NCI-H1092 treated with DMSO at 0.1 percent for 48 hours (cell line): ENCODE measurements at regions not wholly inside any gene's neighbourhood (a gene's known extent, or its start where the extent isn't known, plus 50 kb on each side); places are given as distances from the start of the nearest gene placed in this dataset.

Experiments
- DNase-seq: peaks from one replicate; lab custom pipeline; 2025; lab: John Stamatoyannopoulos, UW

DNA sequence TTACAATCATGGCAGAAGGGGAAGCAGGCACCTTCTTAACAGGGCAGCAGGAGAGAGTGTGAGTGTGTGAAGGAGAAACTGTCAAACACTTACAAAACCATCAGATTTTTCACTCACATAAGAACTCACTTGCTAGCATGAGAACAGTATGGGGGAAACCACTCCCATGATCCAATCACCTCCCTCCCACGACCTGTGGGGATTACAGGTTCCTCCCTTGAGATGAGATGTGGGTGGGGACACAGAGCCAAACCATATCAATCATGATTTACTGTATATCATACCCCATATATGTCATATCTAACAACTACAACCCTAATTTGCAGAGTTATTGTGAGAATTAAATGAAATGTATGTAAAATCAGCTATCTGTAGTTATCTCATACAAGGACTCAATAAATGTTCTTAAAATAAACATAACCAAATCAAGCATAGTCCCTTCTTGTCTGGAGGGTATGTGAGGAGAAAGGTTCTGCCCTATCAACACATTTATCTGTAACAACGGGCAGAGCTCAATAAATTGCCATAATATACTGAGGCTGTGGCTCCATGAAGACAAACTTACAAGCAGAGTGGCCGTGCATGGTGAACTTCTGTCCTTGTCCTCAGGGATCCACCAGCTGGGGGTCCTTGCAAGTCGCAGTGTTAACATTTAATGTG, 504.7 kb downstream of the SOX2 start:
- no peak for DNase-seq

DNA sequence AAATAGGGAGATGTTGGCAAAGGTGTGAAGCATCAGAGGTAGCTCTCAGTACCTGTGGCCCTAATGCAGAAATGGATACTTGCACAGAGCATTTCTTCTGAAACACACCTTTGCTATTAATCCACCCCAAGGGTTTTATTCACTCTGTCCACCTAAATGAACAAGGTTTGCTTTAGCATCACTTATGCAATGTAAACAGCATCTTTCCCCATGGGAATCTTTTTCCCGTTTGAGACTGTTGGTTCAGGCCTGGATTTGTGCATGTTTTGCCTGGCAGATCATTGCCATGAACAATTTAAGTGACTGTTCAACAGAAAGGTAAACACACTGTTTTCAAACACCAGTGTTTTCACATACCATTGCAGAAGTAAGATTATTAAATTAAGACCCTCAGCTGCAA, 508.3 kb downstream of the SOX2 start:
- no peak for DNase-seq

DNA sequence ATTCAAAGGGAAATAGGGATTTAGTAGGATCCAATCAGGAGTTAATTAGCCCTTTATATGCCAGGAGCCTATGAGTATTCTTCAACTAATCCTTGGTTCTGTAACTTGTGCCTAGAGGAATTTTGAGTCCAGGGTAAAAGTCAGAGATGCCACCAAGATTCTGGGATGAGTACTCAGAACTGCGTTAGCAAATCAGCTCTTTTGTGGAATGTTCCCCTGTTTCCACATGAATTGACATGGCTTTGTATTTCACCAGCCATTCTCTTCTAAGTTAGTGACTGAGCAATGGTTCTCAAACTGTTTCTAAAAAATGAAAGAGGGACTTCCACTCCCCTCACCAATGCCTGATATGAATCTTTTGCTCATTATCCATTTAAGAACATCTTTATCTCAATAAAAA, 508.7 kb downstream of the SOX2 start:
- DNase-seq, result no peak

DNA sequence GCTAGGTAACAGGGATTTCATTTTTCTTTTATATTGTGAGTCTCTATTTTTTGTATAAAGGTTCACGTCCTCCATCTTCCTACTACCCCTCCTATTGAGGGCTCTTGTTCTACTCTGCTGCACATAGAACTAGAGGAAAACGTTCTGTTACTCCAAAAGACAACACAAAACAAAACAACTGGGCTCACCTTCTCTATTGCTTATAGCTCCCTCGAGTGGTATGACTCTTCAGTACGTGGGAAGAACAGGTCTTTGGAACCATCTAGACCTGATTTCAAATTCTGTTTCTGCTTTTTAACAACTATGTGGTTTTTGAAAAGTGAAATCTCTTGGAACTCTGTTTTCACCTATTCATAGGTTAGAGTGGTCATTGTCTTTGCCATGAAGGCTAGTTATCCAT, 515.3 kb downstream of the SOX2 start:
- no peak for DNase-seq

DNA sequence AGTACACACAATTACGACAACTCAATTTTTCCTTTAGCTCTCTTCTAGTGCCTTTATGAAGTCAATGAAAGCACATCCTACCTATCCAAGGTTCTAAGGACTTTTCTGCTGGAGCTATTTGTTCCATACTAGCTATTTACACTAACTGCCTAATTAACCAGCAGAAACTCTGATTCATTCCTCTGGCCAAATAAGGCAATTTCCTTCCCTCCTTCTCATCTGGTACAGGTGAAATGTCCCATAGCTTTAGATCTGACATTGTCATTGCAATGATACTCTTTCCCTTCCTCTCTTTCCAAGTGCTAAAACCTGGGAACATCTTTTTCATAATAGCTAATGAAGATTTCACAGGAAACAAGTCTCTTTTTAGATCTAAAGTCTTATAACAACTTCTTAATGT, 521.7 kb downstream of the SOX2 start:
- DNase-seq, result no peak

DNA sequence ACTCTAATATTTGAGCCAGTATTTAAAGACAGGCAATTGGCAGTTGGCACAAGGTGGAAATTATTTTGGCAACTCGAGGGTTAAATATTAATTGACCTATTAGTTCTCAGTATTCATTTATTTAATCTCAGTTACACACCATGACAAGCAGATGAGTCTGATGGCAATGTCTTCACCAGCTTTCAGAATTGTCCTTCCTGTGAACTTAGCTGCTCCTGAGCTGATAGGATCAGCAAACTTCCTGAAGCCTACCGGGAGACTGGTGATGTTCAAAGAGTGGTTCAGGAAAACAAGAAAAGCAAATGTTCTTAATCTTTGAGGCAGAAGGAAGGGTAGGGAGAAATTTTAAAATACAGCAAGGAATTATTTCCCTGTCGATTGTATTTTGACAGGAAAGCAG, 522.2 kb downstream of the SOX2 start:
- DNase-seq, result no peak

DNA sequence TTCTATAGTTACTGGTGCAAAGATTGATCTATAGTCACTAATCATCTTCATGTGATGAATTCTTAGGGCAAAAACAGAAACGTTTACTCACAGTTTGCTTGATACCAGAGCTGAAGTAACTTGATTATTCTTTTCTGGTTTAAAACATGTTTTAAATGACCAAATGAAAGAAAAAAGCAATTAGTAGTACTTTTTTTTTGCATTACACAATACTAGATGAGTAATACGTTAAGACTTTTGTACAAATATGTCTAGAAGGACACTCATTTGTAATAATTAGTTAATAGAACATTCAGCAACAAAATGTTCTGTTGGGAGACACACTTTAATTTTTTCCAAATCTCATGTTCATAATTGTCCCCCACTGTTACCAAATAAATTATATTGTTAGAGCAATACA, 523.2 kb downstream of the SOX2 start:
- DNase-seq, result no peak

DNA sequence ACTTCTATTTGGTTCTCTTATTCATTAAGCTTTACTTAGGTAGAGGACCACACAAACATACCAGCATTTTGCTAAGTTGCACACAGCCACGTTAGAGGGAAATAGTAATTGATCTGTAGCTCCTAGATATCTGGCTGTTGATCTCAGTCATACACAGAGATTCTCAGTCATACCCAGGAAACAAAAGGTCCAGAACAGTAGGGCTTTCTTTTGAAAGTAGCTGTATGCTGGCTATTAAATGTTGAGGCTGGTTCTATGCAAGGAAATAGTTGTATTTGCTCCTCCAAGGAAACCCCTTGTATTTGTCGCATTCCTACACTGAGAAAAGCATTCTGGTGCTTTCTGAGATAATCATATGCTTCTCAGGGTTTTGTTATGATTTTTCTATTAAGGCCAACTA, 523.8 kb downstream of the SOX2 start:
- DNase-seq, result no peak

DNA sequence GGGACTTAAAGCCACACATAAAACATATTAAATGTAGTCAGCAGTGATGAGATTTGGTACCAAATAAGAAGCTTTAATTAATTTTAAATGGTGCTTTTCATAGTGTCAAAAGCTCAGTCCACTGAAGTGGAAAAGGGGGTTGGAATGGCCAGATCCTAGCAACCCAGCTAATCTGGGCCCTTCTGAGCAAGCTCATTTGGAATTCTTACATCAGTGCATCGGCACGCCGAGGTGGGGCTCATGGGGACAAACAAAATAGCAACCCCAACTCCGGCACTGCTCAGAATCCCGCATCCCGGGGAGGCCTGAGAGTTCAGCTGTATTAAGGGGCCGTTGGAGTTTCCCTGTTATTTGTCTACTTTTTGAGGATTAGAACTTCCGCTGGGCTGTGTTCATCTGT, 526.4 kb downstream of the SOX2 start:
- no peak for DNase-seq

DNA sequence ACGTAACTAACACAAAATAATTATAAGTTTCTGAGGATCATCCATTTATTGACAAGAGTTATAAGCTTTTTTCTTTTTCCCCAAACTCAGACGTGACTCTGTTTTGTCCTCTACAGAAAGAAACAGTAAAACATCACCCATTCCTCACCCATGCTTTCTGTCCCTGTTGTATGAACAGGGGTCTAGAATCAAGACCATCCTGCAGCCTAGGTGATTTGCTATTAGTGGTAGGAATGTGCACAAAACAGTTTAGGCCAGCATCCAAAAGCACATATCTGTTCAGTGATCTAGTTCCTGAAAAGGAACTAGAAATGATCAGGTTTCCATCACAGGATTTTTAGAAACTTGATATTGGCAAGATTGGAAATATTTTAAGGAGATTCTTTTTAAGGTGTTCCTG, 527.6 kb downstream of the SOX2 start:
- no peak for DNase-seq

DNA sequence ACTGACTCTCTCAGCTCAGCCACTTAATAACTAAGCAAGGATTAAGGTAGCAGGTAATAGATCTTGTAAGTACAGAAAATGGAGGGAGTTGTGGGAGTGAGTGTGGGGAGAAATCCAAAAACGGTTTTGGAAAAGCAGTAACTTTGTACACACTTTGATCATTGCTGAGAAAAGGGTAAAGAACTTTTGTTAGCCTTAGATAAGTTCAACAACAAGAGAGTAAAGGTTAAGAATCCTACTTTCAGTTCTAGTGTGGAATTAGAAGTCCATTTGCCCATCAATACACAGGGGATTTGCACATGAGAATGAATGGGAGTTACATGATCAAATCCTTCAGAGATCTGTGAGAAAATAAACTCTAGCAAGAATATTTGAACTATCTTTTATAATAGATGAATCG, 528.7 kb downstream of the SOX2 start:
- no peak for DNase-seq

DNA sequence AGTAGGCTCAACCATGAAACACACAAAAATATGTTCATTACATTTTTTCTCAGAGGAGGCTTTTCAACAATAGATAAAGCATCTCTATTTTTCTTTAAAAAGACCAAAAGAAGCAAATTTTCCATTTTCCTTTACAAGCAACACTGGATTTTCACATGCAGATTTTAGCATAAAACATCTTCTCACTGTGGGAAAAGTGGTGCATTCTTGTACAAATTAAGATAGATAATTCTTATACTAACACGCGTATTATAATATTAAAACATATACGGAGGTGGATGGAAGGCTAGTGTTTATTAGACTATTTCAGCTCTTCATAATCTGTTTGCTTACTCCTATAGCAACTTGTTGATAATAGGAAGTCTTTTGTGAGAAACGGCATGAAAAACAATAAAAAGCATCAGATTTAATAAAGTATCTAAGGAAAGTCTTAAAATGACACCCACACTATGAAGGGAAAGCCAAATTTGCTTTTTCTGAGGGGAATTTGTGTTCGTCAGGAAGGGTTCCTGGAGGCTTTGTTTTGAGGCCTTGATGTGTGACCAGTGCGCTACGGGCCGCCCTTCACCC, 529.6 kb downstream of the SOX2 start:
- DNase-seq, result no peak

DNA sequence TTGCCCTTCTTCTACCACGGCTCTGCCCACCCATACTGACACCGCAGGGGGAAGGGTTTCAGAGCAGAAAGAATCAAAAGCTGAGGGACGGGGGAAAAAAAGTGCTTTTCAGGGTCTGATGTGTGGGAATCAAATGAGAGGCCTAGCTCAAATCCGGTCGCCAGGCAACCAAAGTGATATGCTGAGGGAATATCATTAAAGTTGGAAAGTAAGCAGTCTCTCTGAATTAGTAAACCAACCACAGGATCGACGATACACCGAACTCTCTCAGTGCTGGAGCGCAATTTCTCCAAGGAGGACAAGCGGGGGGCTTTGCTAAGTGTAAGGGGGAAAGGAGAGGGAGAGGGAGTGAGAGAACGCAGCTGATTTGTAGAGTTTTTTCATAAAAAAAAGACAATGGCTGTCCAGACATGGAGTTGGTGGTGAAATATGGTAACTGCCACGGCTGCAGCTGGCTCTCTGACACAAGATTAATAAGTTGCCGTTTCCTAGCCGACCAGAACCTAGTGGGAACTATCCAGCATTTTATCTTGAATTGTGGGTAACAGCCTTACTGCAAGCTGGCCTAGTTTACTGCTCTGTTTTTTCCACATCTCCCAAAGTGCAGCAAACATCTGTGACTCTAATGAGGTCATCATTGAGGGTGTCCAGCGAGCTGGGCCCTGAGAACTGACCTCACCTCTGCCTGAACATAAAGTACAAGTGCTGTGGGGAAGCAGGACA, 530.2 kb downstream of the SOX2 start:
- no peak for DNase-seq

DNA sequence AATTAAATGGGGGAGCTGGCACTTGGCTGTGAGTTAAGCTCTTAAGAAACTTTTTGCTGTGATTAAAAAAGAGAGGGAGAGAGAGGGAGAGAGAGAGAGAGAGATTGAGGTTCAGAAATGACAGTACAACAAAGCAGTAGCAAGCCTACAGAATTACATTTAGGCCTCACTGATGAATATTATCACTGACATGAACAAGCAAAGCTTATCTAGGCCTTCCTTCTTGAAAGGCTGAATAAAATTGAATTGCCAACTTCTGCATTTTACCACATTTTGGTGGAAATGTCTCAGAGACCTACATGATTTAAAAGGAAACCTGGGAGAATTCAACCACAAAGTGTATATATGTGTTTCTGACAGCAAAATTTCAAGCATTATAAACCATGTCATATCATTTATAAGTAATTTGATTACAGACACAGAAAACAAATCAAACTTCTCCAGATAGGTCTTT, 530.8 kb downstream of the SOX2 start:
- DNase-seq, result no peak

DNA sequence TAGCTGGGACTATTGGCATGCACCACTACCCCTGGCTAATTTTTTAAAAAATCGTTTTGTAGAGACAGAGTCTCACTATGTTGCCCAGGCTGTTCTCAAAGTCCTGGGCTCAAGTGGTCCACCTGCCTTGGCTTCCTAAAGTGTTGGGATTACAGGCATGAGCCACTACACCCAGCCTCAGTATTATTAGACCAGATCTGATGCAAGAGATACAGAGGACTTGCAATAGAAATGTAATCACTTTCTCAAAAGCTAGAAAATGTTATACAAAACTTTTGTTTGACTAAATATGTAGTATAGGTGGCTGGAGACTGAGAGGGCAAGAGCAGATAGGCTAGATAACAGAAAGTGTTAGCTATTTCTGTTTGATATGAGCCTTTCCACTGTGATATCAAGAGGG, 531.9 kb downstream of the SOX2 start:
- DNase-seq, result no peak

DNA sequence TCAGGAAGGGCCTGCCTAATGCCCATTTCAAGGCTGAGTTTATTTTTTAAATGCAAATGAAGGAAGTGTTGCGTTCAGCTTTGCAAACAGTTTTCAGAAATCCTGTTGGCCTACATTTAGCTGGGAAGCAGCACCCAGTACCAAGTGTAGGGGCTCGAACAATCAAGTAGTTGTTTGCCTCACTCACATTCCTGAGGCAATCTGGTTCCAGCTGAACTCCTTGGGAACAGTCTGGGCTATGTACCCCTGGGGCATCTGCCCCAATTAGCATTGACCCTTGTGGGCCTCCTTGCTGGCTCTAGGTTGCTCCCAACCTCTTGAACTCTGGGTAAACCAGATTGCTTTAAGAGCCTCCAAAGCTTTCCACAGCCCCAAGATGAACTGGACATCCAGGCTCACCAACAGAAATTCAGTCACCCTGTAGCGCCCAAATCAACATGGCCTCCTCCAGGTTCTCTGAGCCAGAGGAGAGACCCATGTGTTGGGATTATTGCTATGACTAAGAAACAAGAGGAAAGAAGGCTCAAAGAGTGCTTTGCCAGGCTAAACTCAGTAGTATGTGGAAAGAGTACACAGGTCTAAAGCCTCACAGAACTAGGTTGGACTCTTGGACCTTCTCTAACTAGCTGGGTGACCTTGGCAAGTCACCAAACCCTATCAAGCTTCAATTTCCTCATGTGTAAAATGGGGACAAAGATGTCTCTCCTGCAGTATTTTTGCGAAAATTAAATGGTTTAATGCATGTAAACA, 532.7 kb downstream of the SOX2 start:
- DNase-seq, result no peak

DNA sequence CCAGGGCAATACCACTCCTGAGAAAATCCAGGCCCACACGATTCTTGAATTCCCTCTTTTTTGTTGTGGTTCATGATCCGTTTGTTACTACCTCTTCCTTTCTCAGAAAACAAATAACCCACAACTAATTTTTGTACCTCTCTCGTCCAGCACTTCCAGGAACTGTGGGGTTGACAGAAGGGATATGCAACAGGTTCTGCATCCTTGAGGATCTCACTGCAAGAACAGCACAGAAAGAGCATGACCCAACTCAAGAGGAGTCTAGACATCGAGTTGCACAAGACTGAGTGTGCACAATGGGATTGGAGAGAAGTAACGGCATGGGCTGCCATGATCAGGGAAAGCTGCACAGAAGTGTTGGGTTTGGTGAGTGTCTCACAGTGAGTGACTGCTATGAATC, 533.3 kb downstream of the SOX2 start:
- DNase-seq, result no peak

DNA sequence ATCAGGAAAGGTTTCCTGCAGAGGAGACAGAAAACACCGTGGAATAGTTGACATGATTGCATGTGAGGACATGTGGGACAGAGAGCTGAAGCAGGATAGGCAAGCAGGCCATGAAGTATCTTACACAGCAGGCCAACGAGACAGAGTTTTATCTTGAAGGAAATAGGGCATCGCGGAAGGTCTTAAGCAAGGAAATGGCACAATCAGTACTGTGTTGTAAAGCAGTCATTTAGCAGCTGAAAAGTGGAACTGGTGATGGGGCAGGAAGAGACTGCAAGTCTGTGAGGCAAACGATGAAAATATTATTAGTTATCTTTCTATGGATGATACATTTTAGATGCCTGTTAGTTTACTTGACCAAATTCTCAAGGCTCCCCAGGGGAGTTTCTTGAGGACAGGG, 535.1 kb downstream of the SOX2 start:
- no peak for DNase-seq

DNA sequence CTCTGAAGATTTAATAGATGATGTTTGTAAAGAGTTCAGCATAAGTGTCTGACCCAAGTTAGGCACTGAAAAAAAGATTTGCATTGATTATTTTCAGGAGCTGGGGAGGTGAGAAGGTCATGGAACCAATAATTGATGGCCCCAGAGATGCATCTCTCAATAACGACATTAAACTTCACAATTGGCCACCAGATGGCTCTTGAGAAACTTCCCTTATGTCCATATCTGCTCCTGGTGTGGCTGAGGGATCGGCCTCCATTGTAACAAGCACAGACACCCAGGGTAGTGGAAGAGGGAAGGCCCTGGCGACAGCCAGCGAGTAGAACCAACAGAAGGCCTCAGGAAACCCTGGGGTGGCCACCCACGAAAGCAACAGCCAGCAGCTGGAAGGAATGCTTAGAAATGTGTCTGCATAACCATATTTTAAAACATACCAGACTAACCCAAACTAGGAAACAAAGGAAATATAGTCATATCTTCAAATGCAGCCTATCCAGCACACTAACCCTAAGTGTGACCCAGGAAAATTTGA, 536.7 kb downstream of the SOX2 start:
- DNase-seq, result no peak

DNA sequence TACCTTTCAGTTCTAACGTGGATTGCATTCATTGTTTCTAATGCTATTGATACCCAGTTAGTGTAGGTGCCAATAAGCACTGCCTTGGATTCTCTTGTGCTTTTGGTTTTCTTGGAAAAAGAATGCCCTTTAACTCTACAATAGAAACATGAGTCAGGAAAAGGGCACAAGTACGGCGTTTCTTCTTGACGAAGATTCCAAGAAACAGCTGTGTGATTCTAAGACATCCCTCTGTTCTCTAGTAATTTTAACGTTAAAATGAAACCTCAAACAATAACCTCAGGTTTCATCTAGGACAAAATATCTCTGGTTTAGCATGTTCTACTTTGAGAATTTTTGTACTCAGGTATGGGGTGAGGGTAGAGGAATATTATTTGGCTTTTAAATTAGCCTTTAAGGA, 540.5 kb upstream of the ATP11B start:
- no peak for DNase-seq

DNA sequence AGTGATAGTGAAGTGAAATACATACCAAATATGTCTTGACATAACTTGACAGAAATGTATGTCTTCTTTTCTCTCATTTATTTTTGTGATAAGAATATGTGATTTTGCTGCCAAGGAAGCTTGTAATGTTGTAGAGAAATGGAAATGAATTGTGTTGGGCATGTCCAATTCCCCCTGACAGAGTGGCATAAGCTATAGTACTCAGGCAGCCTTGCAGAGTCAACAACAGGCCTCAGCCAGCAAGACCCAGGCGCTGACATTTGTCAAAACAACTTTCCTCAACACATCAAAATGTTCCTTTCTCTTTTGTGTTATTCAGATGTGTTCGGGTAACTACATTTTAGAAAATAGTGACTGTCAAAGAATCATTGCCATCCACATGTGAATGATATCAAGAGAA, 538.1 kb upstream of the ATP11B start:
- no peak for DNase-seq

DNA sequence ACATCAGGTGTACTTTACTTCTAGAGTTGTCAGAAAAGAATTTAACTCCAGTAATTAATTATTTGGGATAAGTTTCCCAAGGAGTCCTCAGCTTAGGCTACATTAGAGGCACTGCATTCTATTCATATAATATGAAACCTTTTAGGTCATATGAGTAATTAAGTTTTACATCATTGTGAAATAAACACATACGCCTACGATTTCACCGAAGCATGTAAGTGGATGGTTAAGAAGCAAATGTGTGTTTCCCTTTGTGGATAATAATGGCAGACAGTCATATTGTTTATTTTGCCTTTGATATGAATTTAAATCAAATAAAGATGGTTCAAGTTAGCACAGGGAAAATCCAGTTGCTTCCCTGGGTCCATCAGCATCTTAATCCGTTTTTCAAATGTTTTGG, 535.9 kb upstream of the ATP11B start:
- no peak for DNase-seq
